ENCODE measurements at regions not wholly inside any gene's neighbourhood (a gene's known extent, or its start where the extent isn't known, plus 50 kb on each side); places are given as distances from the start of the nearest gene placed in this dataset.

GRCh38 chr12:78700565-78700964, 164.0 kb upstream of the SYT1 start:
- no peak for TF ChIP-seq CTCF (IDR thresholded peaks at IDR 0.05; ENCODE audit: low read depth, low read length, missing control alignments)
- no peak overlapping the region for H3K4me3 ChIP-seq (ENCODE audit: low read depth, low read length)
- DNase-seq (ENCODE audit: low read depth), result no peak

- no peak for TF ChIP-seq CTCF (IDR thresholded peaks at IDR 0.05; ENCODE audit: low read depth, low read length, missing control alignments)
- no peak overlapping the region for H3K4me3 ChIP-seq (ENCODE audit: low read depth, low read length)
- no peak for DNase-seq (ENCODE audit: low read depth)
Measured at GRCh38 chr12:78703820-78704525, 160.6 kb upstream of the SYT1 start.

- H3K4me3 ChIP-seq (ENCODE audit: low read depth, low read length), result no peak overlapping the region
- DNase-seq (ENCODE audit: low read depth), result no peak
- no peak for TF ChIP-seq CTCF (IDR thresholded peaks at IDR 0.05; ENCODE audit: low read depth, low read length, missing control alignments)
Measured at GRCh38 chr12:78711954-78712353, 152.6 kb upstream of the SYT1 start.

GRCh38 chr12:78712834-78713481, 151.6 kb upstream of the SYT1 start:
- no peak for TF ChIP-seq CTCF (IDR thresholded peaks at IDR 0.05; ENCODE audit: low read depth, low read length, missing control alignments)
- no peak for DNase-seq (ENCODE audit: low read depth)
- H3K4me3 ChIP-seq (ENCODE audit: low read depth, low read length), result no peak overlapping the region

- TF ChIP-seq CTCF (IDR thresholded peaks at IDR 0.05; ENCODE audit: low read depth, low read length, missing control alignments), result no peak
- DNase-seq (ENCODE audit: low read depth), result no peak
- H3K4me3 ChIP-seq (ENCODE audit: low read depth, low read length), result no peak overlapping the region
Measured at GRCh38 chr12:78719721-78720120, 144.9 kb upstream of the SYT1 start.

- no peak for DNase-seq (ENCODE audit: low read depth)
- TF ChIP-seq CTCF (IDR thresholded peaks at IDR 0.05; ENCODE audit: low read depth, low read length, missing control alignments), result no peak
Measured at GRCh38 chr12:78721906-78722305, 142.7 kb upstream of the SYT1 start.

GRCh38 chr12:78725033-78725432, 139.5 kb upstream of the SYT1 start:
- DNase-seq (ENCODE audit: low read depth), result no peak
- no peak for TF ChIP-seq CTCF (IDR thresholded peaks at IDR 0.05; ENCODE audit: low read depth, low read length, missing control alignments)

More at GRCh38 chr12:78721906-78722305, 142.7 kb upstream of the SYT1 start:
- no peak overlapping the region for H3K4me3 ChIP-seq (ENCODE audit: low read depth, low read length)

More at GRCh38 chr12:78725033-78725432, 139.5 kb upstream of the SYT1 start:
- H3K4me3 ChIP-seq (ENCODE audit: low read depth, low read length), result no peak overlapping the region
